Liver (tissue), 7 donors: ENCODE measurements at regions not wholly inside any gene's neighbourhood (a gene's known extent, or its start where the extent isn't known, plus 50 kb on each side); places are given as distances from the start of the nearest gene placed in this dataset.

Experiments
- DNase-seq: peaks from one replicate; pipeline ENCODE4 v3.0.0-alpha.2; 2017; ENCODE audit warnings: low spot score
- H3K27ac ChIP-seq, 2 donors: one replicate each; pipeline ENCODE4 v1.7.0; 2013; ENCODE audit warnings: inconsistent platforms in 2 of 2, low read length in 2 of 2, control low read depth in 1 of 2, low read depth in 1 of 2, mild to moderate bottlenecking in 1 of 2
- H3K27me3 ChIP-seq, 4 donors: one replicate each; pipeline versions ENCODE4 v1.6.1 to v1.7.0; 2013; ENCODE audit warnings: low read length in 3 of 4, inconsistent platforms in 1 of 4, mild to moderate bottlenecking in 1 of 4, moderate library complexity in 1 of 4; ENCODE audit not compliant: control insufficient read depth in 4 of 4, insufficient read depth in 4 of 4
- H3K36me3 ChIP-seq, 4 donors: one replicate each; pipeline versions ENCODE4 v1.6.1 to v1.7.0; 2013; ENCODE audit warnings: low read length in 3 of 4, mild to moderate bottlenecking in 3 of 4, low read depth in 1 of 4, moderate library complexity in 1 of 4; ENCODE audit not compliant: control insufficient read depth in 4 of 4, insufficient read depth in 3 of 4
- H3K4me1 ChIP-seq, 4 donors: one replicate each; pipeline versions ENCODE4 v1.6.1 to v1.7.0; 2013; ENCODE audit warnings: low read length in 3 of 4, mild to moderate bottlenecking in 3 of 4, moderate library complexity in 1 of 4; ENCODE audit not compliant: control insufficient read depth in 4 of 4, insufficient read depth in 4 of 4
- H3K4me3 ChIP-seq, 3 donors: one replicate each; pipeline versions ENCODE4 v1.6.1 to v1.7.0; 2013; ENCODE audit warnings: low read length in 3 of 3, control low read depth in 1 of 3, low read depth in 1 of 3, mild to moderate bottlenecking in 1 of 3
- H3K9ac ChIP-seq, 2 donors: one replicate each; pipeline ENCODE4 v1.7.0; 2013; ENCODE audit warnings: low read length in 2 of 2, mild to moderate bottlenecking in 2 of 2, moderate library complexity in 2 of 2, control low read depth in 1 of 2, low read depth in 1 of 2
- H3K9me3 ChIP-seq, 4 donors: one replicate each; pipeline versions ENCODE4 v1.6.1 to v1.7.0; 2013; ENCODE audit warnings: low read length in 3 of 4; ENCODE audit not compliant: control insufficient read depth in 4 of 4
- ATF3 ChIP-seq: IDR thresholded peaks from 2 replicates; pipeline ENCODE4 v1.6.1; 2016; ENCODE audit warnings: antibody characterized with exemption
- EGR1 ChIP-seq, 2 donors: IDR thresholded peaks; 2 replicates each; pipeline ENCODE4 v1.6.1; 2016 to 2018; ENCODE audit warnings: antibody characterized with exemption in 2 of 2, low read depth in 2 of 2
- FOXA1 ChIP-seq: IDR thresholded peaks from 2 replicates; pipeline ENCODE4 v1.6.1; 2016; ENCODE audit warnings: antibody characterized with exemption
- FOXA2 ChIP-seq: IDR thresholded peaks from 2 replicates; pipeline ENCODE4 v1.6.1; 2016; ENCODE audit warnings: antibody characterized with exemption
- GABPA ChIP-seq, 2 donors: IDR thresholded peaks in 1 of 2; conservative IDR thresholded peaks in 1 of 2; 2 replicates each; pipeline ENCODE4 v1.6.1; 2016; ENCODE audit warnings: antibody characterized with exemption in 2 of 2, mild to moderate bottlenecking in 1 of 2, moderate library complexity in 1 of 2
- HNF4A ChIP-seq, 2 donors: conservative IDR thresholded peaks; 2 replicates each; pipeline ENCODE4 v1.6.1; 2016; ENCODE audit warnings: antibody characterized with exemption in 2 of 2, mild to moderate bottlenecking in 2 of 2
- HNF4G ChIP-seq: IDR thresholded peaks from 2 replicates; pipeline ENCODE4 v1.6.1; 2016; ENCODE audit warnings: antibody characterized with exemption
- JUND ChIP-seq, 2 donors: IDR thresholded peaks; 2 replicates each; pipeline ENCODE4 v1.6.1; 2016; ENCODE audit warnings: antibody characterized with exemption in 2 of 2
- MAX ChIP-seq: IDR thresholded peaks from 2 replicates; pipeline ENCODE4 v1.6.1; 2016; ENCODE audit warnings: antibody characterized with exemption
- NR2F2 ChIP-seq: IDR thresholded peaks from 2 replicates; pipeline ENCODE4 v1.6.1; 2016; ENCODE audit warnings: antibody characterized with exemption
- REST ChIP-seq: IDR thresholded peaks from 2 replicates; pipeline ENCODE4 v1.6.1; 2016; ENCODE audit warnings: antibody characterized with exemption, mild to moderate bottlenecking
- RXRA ChIP-seq, 2 donors: IDR thresholded peaks; 2 replicates each; pipeline ENCODE4 v1.6.1; 2017 to 2018; ENCODE audit warnings: antibody characterized with exemption in 2 of 2, mild to moderate bottlenecking in 1 of 2
- SP1 ChIP-seq: IDR thresholded peaks from 2 replicates; pipeline ENCODE4 v1.6.1; 2018; ENCODE audit warnings: antibody characterized with exemption, mild to moderate bottlenecking
- YY1 ChIP-seq: IDR thresholded peaks from 2 replicates; pipeline ENCODE4 v1.6.1; 2016; ENCODE audit warnings: antibody characterized with exemption, mild to moderate bottlenecking
- ZBTB33 ChIP-seq: IDR thresholded peaks from 2 replicates; pipeline ENCODE4 v1.6.1; 2016; ENCODE audit warnings: antibody characterized with exemption
- WGBS: extraction: QIAGEN DNeasy Blood & Tissue Kit; methylation state at CpG from one replicate; pipeline ENCODE4 v1.1.7; 2013; 5-methylcytosine and 5-hydroxymethylcytosine counted together
- donor health status: healthy.
- donor health status: healthy.
- donor health status: healthy.
- donor health status: healthy.

GRCh38 chr4:171022824-171023230, 790.4 kb upstream of the GALNTL6 start:
- H3K4me3 ChIP-seq, result no peak overlapping the region
- H3K27ac ChIP-seq, result no peak overlapping the region
- DNase-seq, result no peak
- no peaks in the 10 kb centered on the region for H3K9me3 ChIP-seq
- no peak for TF ChIP-seq MAX
- no peak for TF ChIP-seq FOXA1
- no peak for TF ChIP-seq EGR1 (IDR thresholded peaks at IDR 0.05; ENCODE audit: low read depth in 2 of 2)
- TF ChIP-seq YY1, result no peak
- TF ChIP-seq HNF4G, result no peak
- TF ChIP-seq FOXA2, result no peak
- no peak for TF ChIP-seq GABPA (IDR thresholded peaks at IDR 0.05 in 1 of 2, conservative IDR thresholded peaks at IDR 0.05 in 1 of 2)
- no peak for TF ChIP-seq RXRA (IDR thresholded peaks at IDR 0.05)
- H3K9ac ChIP-seq, result no peak overlapping the region
- H3K36me3 ChIP-seq, result no peaks in the 10 kb centered on the region
- WGBS, result 71% methylated on average over 3 of the region's 3 CpGs
- H3K27me3 ChIP-seq, result no peaks in the 10 kb centered on the region
- no peaks in the 10 kb centered on the region for H3K4me1 ChIP-seq

GRCh38 chr4:171017593-171017992, 795.6 kb upstream of the GALNTL6 start:
- no peak overlapping the region for H3K4me3 ChIP-seq
- no peaks in the 10 kb centered on the region for H3K4me1 ChIP-seq
- no peaks in the 10 kb centered on the region for H3K9me3 ChIP-seq
- H3K27me3 ChIP-seq, result no peaks in the 10 kb centered on the region
- no peak overlapping the region for H3K27ac ChIP-seq
- 4% methylated on average over 1 of the region's 1 CpG for WGBS
- H3K36me3 ChIP-seq, result no peaks in the 10 kb centered on the region
- no peak for DNase-seq
- no peak overlapping the region for H3K9ac ChIP-seq
- TF ChIP-seq JUND (IDR thresholded peaks at IDR 0.05), result no peak
- TF ChIP-seq HNF4G, result no peak
- no peak for TF ChIP-seq HNF4A (conservative IDR thresholded peaks at IDR 0.05)
- no peak for TF ChIP-seq FOXA2
- TF ChIP-seq GABPA (IDR thresholded peaks at IDR 0.05 in 1 of 2, conservative IDR thresholded peaks at IDR 0.05 in 1 of 2), result no peak
- TF ChIP-seq ATF3, result no peak
- no peak for TF ChIP-seq ZBTB33
- TF ChIP-seq NR2F2, result no peak
- no peak for TF ChIP-seq SP1
- no peak for TF ChIP-seq EGR1 (IDR thresholded peaks at IDR 0.05; ENCODE audit: low read depth in 2 of 2)
- no peak for TF ChIP-seq RXRA (IDR thresholded peaks at IDR 0.05)
- no peak for TF ChIP-seq MAX
- TF ChIP-seq REST, result no peak
